DMS53 treated with DMSO at 0.1 percent for 48 hours (cell line): ENCODE measurements at regions not wholly inside any gene's neighbourhood (a gene's known extent, or its start where the extent isn't known, plus 50 kb on each side); places are given as distances from the start of the nearest gene placed in this dataset.
"Not testable (repeated sequence)": the region's sequence is repeated elsewhere in the genome, so short reads cannot be mapped to it uniquely, and the experiment has no call there.

ENCODE experiments used
- DNase-seq: peaks from one replicate; lab custom pipeline; 2025; ENCODE audit not compliant: unreplicated experiment; lab: John Stamatoyannopoulos, UW

GRCh38 chr3:157859541-157859940 is 246.7 kb downstream of the SHOX2 start:
- DNase-seq = no peak

- no peak for DNase-seq
Observed at GRCh38 chr3:157858821-157859220, 247.4 kb downstream of the SHOX2 start.

GRCh38 chr3:157857440-157857839 is 248.8 kb downstream of the SHOX2 start:
- no peak for DNase-seq

GRCh38 chr3:157856078-157856939 is 249.9 kb downstream of the SHOX2 start:
- DNase-seq = peak; percentile 41

- not testable (repeated sequence) for DNase-seq
Observed at GRCh38 chr3:157845839-157846238, 260.4 kb downstream of the SHOX2 start.

- no peak for DNase-seq
Observed at GRCh38 chr3:157844800-157845565, 261.2 kb downstream of the SHOX2 start.

- DNase-seq = no peak
Observed at GRCh38 chr3:157844216-157844615, 262.0 kb downstream of the SHOX2 start.

GRCh38 chr3:157841029-157841428 is 265.2 kb downstream of the SHOX2 start:
- no peak for DNase-seq

- no peak for DNase-seq
Observed at GRCh38 chr3:157840564-157840963, 265.7 kb downstream of the SHOX2 start.

- DNase-seq = no peak
Observed at GRCh38 chr3:157838457-157838856, 267.8 kb downstream of the SHOX2 start.

- DNase-seq = no peak
Observed at GRCh38 chr3:157837336-157837735, 268.9 kb downstream of the SHOX2 start.

- no peak for DNase-seq
Observed at GRCh38 chr3:157836022-157836421, 270.2 kb downstream of the SHOX2 start.

GRCh38 chr3:157832588-157832987 is 273.6 kb downstream of the SHOX2 start:
- DNase-seq = no peak

- DNase-seq = no peak
Observed at GRCh38 chr3:157830556-157831236, 275.5 kb downstream of the SHOX2 start.

- no peak for DNase-seq
Observed at GRCh38 chr3:157829786-157830185, 276.4 kb downstream of the SHOX2 start.

- DNase-seq = no peak
Observed at GRCh38 chr3:157824281-157824680, 281.9 kb downstream of the SHOX2 start.

GRCh38 chr3:157823050-157823449 is 283.2 kb downstream of the SHOX2 start:
- no peak for DNase-seq

- no peak for DNase-seq
Observed at GRCh38 chr3:157820157-157820517, 286.1 kb downstream of the SHOX2 start.

GRCh38 chr3:157819270-157820156 is 286.7 kb downstream of the SHOX2 start:
- no peak for DNase-seq

- DNase-seq = no peak
Observed at GRCh38 chr3:157816896-157817295, 289.3 kb downstream of the SHOX2 start.

GRCh38 chr3:157816296-157816695 is 289.9 kb downstream of the SHOX2 start:
- no peak for DNase-seq
